ENCODE measurements at regions not wholly inside any gene's neighbourhood (a gene's known extent, or its start where the extent isn't known, plus 50 kb on each side); places are given as distances from the start of the nearest gene placed in this dataset.
"Not testable (repeated sequence)": the region's sequence is repeated elsewhere in the genome, so short reads cannot be mapped to it uniquely, and the experiment has no call there.

- Histone ChIP-seq H3K4me1 (ENCODE audit: insufficient read depth) (no peaks in the 10 kb centered on the region), H3K4me3 (ENCODE audit: low read depth, low read length) (no peak overlapping the region), H3K27ac (ENCODE audit: low read depth) (no peak overlapping the region), H3K36me3 (ENCODE audit: insufficient read depth) (no peaks in the 10 kb centered on the region)
- no peak for DNase-seq (ENCODE audit: extremely low spot score)
These were observed 896.9 kb downstream of the DIPK2A start for GRCh38 chr3:144868506-144868905.

DNA sequence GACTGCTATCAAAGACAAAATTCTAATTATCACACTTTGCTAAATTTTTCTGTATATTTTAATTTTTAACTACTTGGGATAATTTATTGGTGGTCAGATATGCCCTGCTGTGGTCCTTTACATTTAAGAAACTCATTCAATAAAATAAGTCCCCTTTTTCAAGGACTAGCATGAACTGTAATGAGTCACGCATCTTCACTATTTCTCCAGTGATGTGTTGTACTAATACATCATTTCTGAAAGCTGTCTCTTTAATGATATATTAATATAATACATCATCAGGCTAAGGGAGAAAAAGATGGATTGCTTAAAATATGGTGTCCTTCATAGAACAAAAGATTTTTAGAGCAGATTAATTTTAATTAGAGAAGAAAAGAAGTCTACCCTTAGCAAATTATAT is 901.4 kb downstream of the DIPK2A start:
- 98% methylated on average over 1 of the region's 1 CpG for WGBS
- no peaks in the 10 kb centered on the region for H3K36me3 ChIP-seq (ENCODE audit: insufficient read depth)
- no peak for DNase-seq (ENCODE audit: extremely low spot score)
- H3K27ac ChIP-seq (ENCODE audit: low read depth) = no peak overlapping the region
- H3K4me1 ChIP-seq (ENCODE audit: insufficient read depth) = no peaks in the 10 kb centered on the region
- H3K4me3 ChIP-seq (ENCODE audit: low read depth, low read length) = no peak overlapping the region

DNA sequence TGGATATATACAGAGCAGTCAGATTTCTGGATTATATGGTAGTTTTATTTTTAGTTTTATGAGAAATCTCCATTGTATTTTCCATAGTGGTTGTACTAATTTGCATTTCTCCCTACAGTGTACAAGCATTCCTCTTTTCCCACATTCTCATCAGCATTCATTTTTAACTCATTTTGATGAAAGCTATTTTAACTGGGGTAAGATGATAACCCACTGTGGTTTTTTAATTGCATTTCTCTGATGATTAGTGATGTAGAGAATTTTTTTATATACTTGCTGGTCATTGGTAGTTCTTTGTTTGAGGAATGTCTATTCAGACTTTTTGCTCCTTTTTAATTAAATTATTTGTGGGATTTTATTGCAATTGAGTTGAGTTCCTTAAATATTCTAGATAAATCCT is 903.6 kb downstream of the DIPK2A start:
- Histone ChIP-seq H3K27ac (ENCODE audit: low read depth) (no peak overlapping the region), H3K4me1 (ENCODE audit: insufficient read depth) (no peaks in the 10 kb centered on the region), H3K36me3 (ENCODE audit: insufficient read depth) (no peaks in the 10 kb centered on the region), H3K4me3 (ENCODE audit: low read depth, low read length) (no peak overlapping the region)
- no peak for DNase-seq (ENCODE audit: extremely low spot score)

DNA sequence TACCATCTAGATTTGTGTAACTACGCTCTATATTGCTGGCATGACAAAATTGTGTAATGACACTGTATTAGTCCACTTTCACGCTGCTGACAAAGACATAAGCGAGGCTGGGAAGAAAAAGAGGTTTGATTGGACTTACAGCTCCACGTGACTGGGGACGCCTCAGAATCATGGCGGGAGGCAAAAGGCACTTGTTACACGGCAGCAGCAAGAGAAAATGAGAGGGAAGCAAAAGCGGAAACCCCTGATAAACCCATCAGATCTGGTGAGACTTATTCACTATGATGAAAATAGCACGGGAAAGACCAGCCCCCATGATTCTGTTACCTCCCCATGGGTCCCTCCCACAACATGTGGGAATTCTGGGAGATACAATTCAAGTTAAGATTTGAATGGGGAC is 905.7 kb downstream of the DIPK2A start:
- no peak overlapping the region for H3K27ac ChIP-seq (ENCODE audit: low read depth)

GRCh38 chr3:144879701-144880100 is 908.1 kb downstream of the DIPK2A start:
- WGBS = 90% methylated on average over 3 of the region's 3 CpGs

More for the DNA sequence above, 905.7 kb downstream of the DIPK2A start:
- WGBS = 95% methylated on average over 9 of the region's 9 CpGs
- H3K4me3 ChIP-seq (ENCODE audit: low read depth, low read length) = no peak overlapping the region
- no peaks in the 10 kb centered on the region for H3K4me1 ChIP-seq (ENCODE audit: insufficient read depth)
- DNase-seq (ENCODE audit: extremely low spot score) = no peak
- no peaks in the 10 kb centered on the region for H3K36me3 ChIP-seq (ENCODE audit: insufficient read depth)

GRCh38 chr3:144893980-144894379 is 922.4 kb downstream of the DIPK2A start:
- no peak overlapping the region for H3K27ac ChIP-seq (ENCODE audit: low read depth)
- no peak overlapping the region for H3K4me3 ChIP-seq (ENCODE audit: low read depth, low read length)
- 97% methylated on average over 5 of the region's 5 CpGs for WGBS
- no peaks in the 10 kb centered on the region for H3K4me1 ChIP-seq (ENCODE audit: insufficient read depth)
- no peak for DNase-seq (ENCODE audit: extremely low spot score)
- H3K36me3 ChIP-seq (ENCODE audit: insufficient read depth) = no peaks in the 10 kb centered on the region

More at GRCh38 chr3:144879701-144880100, 908.1 kb downstream of the DIPK2A start:
- Histone ChIP-seq H3K36me3 (ENCODE audit: insufficient read depth) (no peaks in the 10 kb centered on the region), H3K4me1 (ENCODE audit: insufficient read depth) (no peaks in the 10 kb centered on the region), H3K27ac (ENCODE audit: low read depth) (no peak overlapping the region), H3K4me3 (ENCODE audit: low read depth, low read length) (no peak overlapping the region)
- no peak for DNase-seq (ENCODE audit: extremely low spot score)

GRCh38 chr3:144894576-144894975 is 923.0 kb downstream of the DIPK2A start:
- DNase-seq (ENCODE audit: extremely low spot score) = peak; percentile 17
- Histone ChIP-seq H3K4me3 (ENCODE audit: low read depth, low read length) (no peak overlapping the region), H3K36me3 (ENCODE audit: insufficient read depth) (no peaks in the 10 kb centered on the region), H3K4me1 (ENCODE audit: insufficient read depth) (no peaks in the 10 kb centered on the region), H3K27ac (ENCODE audit: low read depth) (no peak overlapping the region)
- 27% methylated on average over 2 of the region's 2 CpGs for WGBS

DNA sequence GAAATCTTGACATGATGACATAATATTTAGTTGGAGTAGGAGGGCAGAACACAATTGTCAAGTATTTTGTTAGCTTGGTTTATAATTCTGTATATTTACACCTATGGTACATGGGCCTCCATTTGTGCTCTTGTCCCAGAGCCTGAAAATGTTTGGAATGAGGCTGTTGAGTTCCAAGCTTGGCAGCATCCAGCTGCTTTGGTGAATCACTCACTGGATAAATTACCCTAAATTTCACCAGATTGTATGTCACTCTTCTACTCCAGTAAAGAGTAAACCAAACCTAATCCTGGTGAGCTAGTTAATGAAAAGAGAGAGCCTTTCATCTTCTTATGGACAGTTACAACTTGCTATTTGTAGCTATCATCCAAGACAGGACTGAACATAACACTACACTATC is 928.7 kb downstream of the DIPK2A start:
- no peak overlapping the region for H3K27ac ChIP-seq (ENCODE audit: low read depth)
- no peaks in the 10 kb centered on the region for H3K4me1 ChIP-seq (ENCODE audit: insufficient read depth)
- DNase-seq (ENCODE audit: extremely low spot score) = no peak
- no peak overlapping the region for H3K4me3 ChIP-seq (ENCODE audit: low read depth, low read length)
- H3K36me3 ChIP-seq (ENCODE audit: insufficient read depth) = no peaks in the 10 kb centered on the region

GRCh38 chr3:144907581-144907980 is 936.0 kb downstream of the DIPK2A start:
- H3K4me3 ChIP-seq (ENCODE audit: low read depth, low read length) = not testable (repeated sequence)
- 31% methylated on average over 3 of the region's 3 CpGs for WGBS

GRCh38 chr3:144912968-144913367 is 941.3 kb downstream of the DIPK2A start:
- DNase-seq (ENCODE audit: extremely low spot score) = no peak
- Histone ChIP-seq H3K27ac (ENCODE audit: low read depth) (no peak overlapping the region), H3K4me3 (ENCODE audit: low read depth, low read length) (no peak overlapping the region), H3K4me1 (ENCODE audit: insufficient read depth) (no peaks in the 10 kb centered on the region), H3K36me3 (ENCODE audit: insufficient read depth) (no peaks in the 10 kb centered on the region)
- 95% methylated on average over 7 of the region's 7 CpGs for WGBS

More at GRCh38 chr3:144907581-144907980, 936.0 kb downstream of the DIPK2A start:
- not testable (repeated sequence) for H3K4me1 ChIP-seq (ENCODE audit: insufficient read depth); H3K27ac ChIP-seq (ENCODE audit: low read depth); DNase-seq (ENCODE audit: extremely low spot score); H3K36me3 ChIP-seq (ENCODE audit: insufficient read depth)

GRCh38 chr3:144915202-144915601 is 943.6 kb downstream of the DIPK2A start:
- no peaks in the 10 kb centered on the region for H3K36me3 ChIP-seq (ENCODE audit: insufficient read depth)
- no peak overlapping the region for H3K4me3 ChIP-seq (ENCODE audit: low read depth, low read length)
- no peak overlapping the region for H3K27ac ChIP-seq (ENCODE audit: low read depth)
- no peak for DNase-seq (ENCODE audit: extremely low spot score)
- no peaks in the 10 kb centered on the region for H3K4me1 ChIP-seq (ENCODE audit: insufficient read depth)
- WGBS = 82% methylated on average over 5 of the region's 5 CpGs

DNA sequence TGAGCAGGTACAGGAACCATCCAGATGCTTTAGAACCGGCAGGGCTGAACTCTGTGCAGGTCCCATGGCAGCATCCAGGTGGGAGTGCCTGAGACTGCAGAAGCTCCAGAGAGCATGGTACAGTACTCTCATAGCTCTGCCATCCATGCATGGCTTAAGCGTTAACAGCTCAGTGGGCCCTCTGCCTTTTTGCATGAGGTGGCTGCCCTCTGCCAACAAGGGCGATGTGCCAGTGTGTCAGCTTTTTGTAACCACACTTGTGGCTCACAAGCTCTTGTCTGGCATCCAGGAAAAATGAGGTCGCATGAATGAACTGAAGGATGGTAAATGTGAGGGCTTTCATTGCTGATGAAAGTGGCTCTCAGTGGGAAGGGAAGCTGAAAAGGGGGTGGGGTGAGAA is 950.1 kb downstream of the DIPK2A start:
- Histone ChIP-seq H3K4me1 (ENCODE audit: insufficient read depth) (no peaks in the 10 kb centered on the region), H3K36me3 (ENCODE audit: insufficient read depth) (no peaks in the 10 kb centered on the region), H3K4me3 (ENCODE audit: low read depth, low read length) (no peak overlapping the region), H3K27ac (ENCODE audit: low read depth) (no peak overlapping the region)
- DNase-seq (ENCODE audit: extremely low spot score) = no peak
- 91% methylated on average over 4 of the region's 4 CpGs for WGBS

DNA sequence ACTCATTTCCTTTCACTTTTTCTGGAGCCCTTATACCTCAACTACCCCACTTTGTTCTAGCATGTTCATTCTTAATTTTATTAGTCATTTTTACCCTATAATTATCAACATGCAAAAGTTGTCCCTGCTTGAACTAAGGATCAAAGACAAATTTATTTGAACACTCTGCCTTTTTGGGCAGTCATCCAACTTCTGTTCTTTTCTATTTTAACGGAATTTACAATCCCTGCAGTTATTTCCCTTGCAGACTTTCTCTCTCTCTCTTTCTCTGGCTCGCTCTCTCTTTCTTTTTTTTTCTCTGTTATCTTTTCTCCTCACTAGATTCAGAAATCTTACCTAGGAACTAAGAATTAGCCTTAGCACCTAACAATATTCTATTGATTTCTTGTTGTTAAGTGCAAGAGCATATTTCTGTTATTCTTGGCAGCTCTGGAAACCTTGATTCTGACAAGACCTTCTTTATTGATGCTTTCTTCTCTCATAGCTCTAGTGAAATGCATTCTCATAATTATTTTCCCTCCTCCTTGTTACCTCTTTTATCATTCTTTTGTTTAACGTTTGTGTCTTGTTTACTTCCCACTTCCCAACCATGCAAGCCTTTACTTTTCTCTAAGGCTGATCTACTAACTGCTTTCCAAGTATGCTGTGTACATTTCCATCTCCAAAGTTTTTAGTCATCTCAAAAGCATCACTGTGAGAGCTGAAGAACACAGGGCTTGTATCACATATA is 951.6 kb downstream of the DIPK2A start:
- Histone ChIP-seq H3K4me1 (ENCODE audit: insufficient read depth) (no peaks in the 10 kb centered on the region), H3K27ac (ENCODE audit: low read depth) (no peak overlapping the region), H3K4me3 (ENCODE audit: low read depth, low read length) (no peak overlapping the region), H3K36me3 (ENCODE audit: insufficient read depth) (no peaks in the 10 kb centered on the region)
- WGBS = 14% methylated on average over 3 of the region's 3 CpGs
- peak; percentile 25 for DNase-seq (ENCODE audit: extremely low spot score)

- no peaks in the 10 kb centered on the region for H3K36me3 ChIP-seq (ENCODE audit: insufficient read depth)
- no peaks in the 10 kb centered on the region for H3K4me1 ChIP-seq (ENCODE audit: insufficient read depth)
- no peak for DNase-seq (ENCODE audit: extremely low spot score)
- H3K27ac ChIP-seq (ENCODE audit: low read depth) = no peak overlapping the region
- WGBS = 94% methylated on average over 2 of the region's 2 CpGs
- no peak overlapping the region for H3K4me3 ChIP-seq (ENCODE audit: low read depth, low read length)
These were observed 958.8 kb downstream of the DIPK2A start for GRCh38 chr3:144930431-144930830.

GRCh38 chr3:144931590-144931989 is 960.0 kb downstream of the DIPK2A start:
- H3K27ac ChIP-seq (ENCODE audit: low read depth) = no peak overlapping the region
- no peak for DNase-seq (ENCODE audit: extremely low spot score)
- no peaks in the 10 kb centered on the region for H3K4me1 ChIP-seq (ENCODE audit: insufficient read depth)
- WGBS = 98% methylated on average over 1 of the region's 1 CpG
- no peaks in the 10 kb centered on the region for H3K36me3 ChIP-seq (ENCODE audit: insufficient read depth)
- no peak overlapping the region for H3K4me3 ChIP-seq (ENCODE audit: low read depth, low read length)

All from urinary bladder (tissue), 3 donors.